WTC11 (cell line): ENCODE measurements at regions not wholly inside any gene's neighbourhood (a gene's known extent, or its start where the extent isn't known, plus 50 kb on each side); places are given as distances from the start of the nearest gene placed in this dataset.

Source experiments
- ATAC-seq: fragments of 200-7000 bp; cut with Tn5 transposase; 2 replicates; pipeline ENCODE4 v1.10.0; 2021; ENCODE audit warnings: mild to moderate bottlenecking, moderate library complexity
- CTCF ChIA-PET: fragments of 300-600 bp; sonication (Branson Sonifier 250); formaldehyde crosslinking; loops from one replicate; lab custom pipeline; 2021; ENCODE audit warnings: antibody characterized with exemption; lab: Charles Lee
- POLR2A ChIA-PET: fragments of 350-600 bp; sonication (Branson Sonifier 250); formaldehyde crosslinking; loops from one replicate; lab custom pipeline; 2021; ENCODE audit warnings: antibody characterized with exemption; lab: Charles Lee
- DNase-seq: peaks from one replicate; pipeline ENCODE4 v3.0.0; 2021; ENCODE audit warnings: low spot score
- H3K27ac Mint-ChIP-seq: 2 replicates; pipeline ENCODE4 v1.8.0; 2021; ENCODE audit warnings: mixed read lengths
- H3K27me3 Mint-ChIP-seq: 2 replicates; pipeline ENCODE4 v1.8.0; 2021; ENCODE audit warnings: low read depth, mild to moderate bottlenecking, moderate library complexity, mixed read lengths
- H3K36me3 Mint-ChIP-seq: 2 replicates; pipeline ENCODE4 v1.8.0; 2021; ENCODE audit warnings: mixed read lengths
- H3K4me1 Mint-ChIP-seq: 2 replicates; pipeline ENCODE4 v1.8.0; 2022; ENCODE audit warnings: mixed read lengths
- H3K4me3 Mint-ChIP-seq: 2 replicates; pipeline ENCODE4 v1.8.0; 2021; ENCODE audit warnings: mild to moderate bottlenecking, moderate library complexity, mixed read lengths
- H3K9me3 Mint-ChIP-seq: 2 replicates; pipeline ENCODE4 v1.8.0; 2021; ENCODE audit warnings: mixed read lengths
- ATF1 ChIP-seq: sonication (generic); formaldehyde crosslinking; IDR thresholded peaks from 2 replicates; pipeline ENCODE4 v1.8.1; 2023; ENCODE audit warnings: mild to moderate bottlenecking, moderate library complexity, missing genetic modification reagents
- CREM ChIP-seq: sonication (generic); formaldehyde crosslinking; IDR thresholded peaks from 2 replicates; pipeline ENCODE4 v1.8.1; 2022; ENCODE audit warnings: mild to moderate bottlenecking, missing genetic modification reagents, moderate library complexity
- EMX1 ChIP-seq: fragments of 250-450 bp; sonication (Bioruptor Pico); IDR thresholded peaks from 2 replicates; pipeline ENCODE4 v1.8.0; 2021; ENCODE audit warnings: mild to moderate bottlenecking
- ESRRA ChIP-seq: sonication (generic); formaldehyde crosslinking; IDR thresholded peaks from 2 replicates; pipeline ENCODE4 v1.8.1; 2022; ENCODE audit warnings: mild to moderate bottlenecking, missing genetic modification reagents, borderline replicate concordance
- ETV6 ChIP-seq: sonication (generic); formaldehyde crosslinking; IDR thresholded peaks from 2 replicates; pipeline ENCODE4 v1.8.1; 2022; ENCODE audit warnings: mild to moderate bottlenecking, missing genetic modification reagents
- FOXP4 ChIP-seq: sonication (generic); formaldehyde crosslinking; IDR thresholded peaks from 2 replicates; pipeline ENCODE4 v1.8.0; 2022; ENCODE audit warnings: mild to moderate bottlenecking, missing genetic modification reagents
- GTF2I ChIP-seq: fragments of 250-450 bp; sonication (Bioruptor Pico); conservative IDR thresholded peaks from 2 replicates; pipeline ENCODE4 v1.4.0; 2021; ENCODE audit warnings: mild to moderate bottlenecking
- JAZF1 ChIP-seq: fragments of 250-450 bp; sonication (Bioruptor Pico); IDR thresholded peaks from 2 replicates; pipeline ENCODE4 v1.9.0; 2021; ENCODE audit warnings: moderate library complexity, mild to moderate bottlenecking, inconsistent platforms
- MXD4 ChIP-seq: fragments of 250-450 bp; sonication (Bioruptor Pico); IDR thresholded peaks from 2 replicates; pipeline ENCODE4 v1.8.0; 2021; ENCODE audit warnings: mild to moderate bottlenecking, moderate library complexity, borderline replicate concordance
- NR1H2 ChIP-seq: sonication (generic); formaldehyde crosslinking; IDR thresholded peaks from 2 replicates; pipeline ENCODE4 v1.9.0; 2021; ENCODE audit warnings: mild to moderate bottlenecking, moderate library complexity, missing genetic modification reagents
- NR2C2 ChIP-seq: sonication (generic); formaldehyde crosslinking; IDR thresholded peaks from 2 replicates; pipeline ENCODE4 v1.8.0; 2022; ENCODE audit warnings: mild to moderate bottlenecking, missing genetic modification reagents
- SOX15 ChIP-seq: fragments of 250-450 bp; sonication (Bioruptor Pico); IDR thresholded peaks from 2 replicates; pipeline ENCODE4 v1.9.0; 2021; ENCODE audit warnings: mild to moderate bottlenecking
- TCF7 ChIP-seq: sonication (generic); formaldehyde crosslinking; IDR thresholded peaks from 2 replicates; pipeline ENCODE4 v1.8.0; 2022; ENCODE audit warnings: mild to moderate bottlenecking, low read depth, missing genetic modification reagents, moderate library complexity
- TEAD4 ChIP-seq: sonication (generic); formaldehyde crosslinking; IDR thresholded peaks from 2 replicates; pipeline ENCODE4 v1.8.0; 2022; ENCODE audit warnings: mild to moderate bottlenecking, missing genetic modification reagents
- ZBTB21 ChIP-seq: sonication (generic); formaldehyde crosslinking; IDR thresholded peaks from 2 replicates; pipeline ENCODE4 v1.8.1; 2023; ENCODE audit warnings: mild to moderate bottlenecking, missing genetic modification reagents, borderline replicate concordance
- ZNF121 ChIP-seq: sonication (generic); formaldehyde crosslinking; IDR thresholded peaks from 2 replicates; pipeline ENCODE4 v1.8.0; 2023; ENCODE audit warnings: missing genetic modification reagents
- ZNF219 ChIP-seq: sonication (generic); formaldehyde crosslinking; IDR thresholded peaks from 2 replicates; pipeline ENCODE4 v1.8.0; 2023; ENCODE audit warnings: missing genetic modification reagents, mild to moderate bottlenecking, borderline replicate concordance
- ZNF396 ChIP-seq: fragments of 250-450 bp; sonication (Bioruptor Pico); IDR thresholded peaks from 2 replicates; pipeline ENCODE4 v1.8.0; 2021; ENCODE audit warnings: mild to moderate bottlenecking, moderate library complexity, borderline replicate concordance
- ZNF512 ChIP-seq: sonication (generic); formaldehyde crosslinking; IDR thresholded peaks from 2 replicates; pipeline ENCODE4 v1.8.1; 2022; ENCODE audit warnings: missing genetic modification reagents, borderline replicate concordance
- TF ChIP-seq, protein P1 (sequence below): sonication (generic); formaldehyde crosslinking; IDR thresholded peaks from 2 replicates; pipeline ENCODE4 v1.8.0; 2022; ENCODE audit warnings: mild to moderate bottlenecking, missing genetic modification reagents
- TF ChIP-seq, protein P2 (sequence below): sonication (generic); formaldehyde crosslinking; IDR thresholded peaks from 2 replicates; pipeline ENCODE4 v1.8.0; 2023; ENCODE audit warnings: missing genetic modification reagents, mild to moderate bottlenecking, borderline replicate concordance
- TF ChIP-seq, protein P3 (sequence below): sonication (generic); formaldehyde crosslinking; IDR thresholded peaks from 2 replicates; pipeline ENCODE4 v1.8.1; 2022; ENCODE audit warnings: low read depth, mild to moderate bottlenecking, moderate library complexity, missing genetic modification reagents, borderline replicate concordance
- TF ChIP-seq, protein P4 (sequence below): fragments of 250-450 bp; sonication (Bioruptor Pico); IDR thresholded peaks from 2 replicates; pipeline ENCODE4 v1.9.0; 2021; ENCODE audit warnings: moderate library complexity, mild to moderate bottlenecking, inconsistent platforms, borderline replicate concordance

DNA sequence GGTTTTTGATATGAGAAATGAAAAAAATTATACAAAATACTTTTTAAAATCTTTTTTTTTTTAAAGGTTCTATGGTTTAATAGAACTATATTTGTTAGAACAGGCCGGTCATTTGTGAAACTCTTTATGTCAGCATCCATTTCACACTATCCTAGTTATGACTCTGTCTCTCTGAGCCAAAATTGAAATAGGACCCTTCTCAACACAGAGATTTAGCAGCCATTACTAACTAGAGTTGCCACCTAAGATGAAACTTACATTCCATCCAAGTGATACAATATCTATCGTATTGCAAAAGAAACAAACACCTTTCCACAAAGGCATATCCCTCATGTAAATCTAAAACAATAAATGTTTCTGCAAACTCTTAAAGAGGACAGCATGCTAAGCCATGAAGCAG is 249.8 kb downstream of the CDH11 start (continued):
- no peak for TF ChIP-seq ZNF512 (CRISPR knock-in tag)
- TF ChIP-seq, protein P1, sequence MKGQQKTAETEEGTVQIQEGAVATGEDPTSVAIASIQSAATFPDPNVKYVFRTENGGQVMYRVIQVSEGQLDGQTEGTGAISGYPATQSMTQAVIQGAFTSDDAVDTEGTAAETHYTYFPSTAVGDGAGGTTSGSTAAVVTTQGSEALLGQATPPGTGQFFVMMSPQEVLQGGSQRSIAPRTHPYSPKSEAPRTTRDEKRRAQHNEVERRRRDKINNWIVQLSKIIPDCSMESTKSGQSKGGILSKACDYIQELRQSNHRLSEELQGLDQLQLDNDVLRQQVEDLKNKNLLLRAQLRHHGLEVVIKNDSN (CRISPR knock-in tag): no peak
- TF ChIP-seq, all 79 proteins: peak for 0

- ATAC-seq: no peak
- CTCF ChIA-PET: no interaction called here
- no peak for DNase-seq
- Mint-ChIP-seq H3K27me3 (no peaks in the 10 kb centered on the region), H3K4me3 (no peak overlapping the region), H3K27ac (no peak overlapping the region), H3K36me3 (no peaks in the 10 kb centered on the region), H3K9me3 (no peaks in the 10 kb centered on the region), H3K4me1 (no peaks in the 10 kb centered on the region)
- TF ChIP-seq JAZF1: no peak
- TF ChIP-seq ZNF219 (CRISPR knock-in tag): no peak
- TF ChIP-seq, protein P2, sequence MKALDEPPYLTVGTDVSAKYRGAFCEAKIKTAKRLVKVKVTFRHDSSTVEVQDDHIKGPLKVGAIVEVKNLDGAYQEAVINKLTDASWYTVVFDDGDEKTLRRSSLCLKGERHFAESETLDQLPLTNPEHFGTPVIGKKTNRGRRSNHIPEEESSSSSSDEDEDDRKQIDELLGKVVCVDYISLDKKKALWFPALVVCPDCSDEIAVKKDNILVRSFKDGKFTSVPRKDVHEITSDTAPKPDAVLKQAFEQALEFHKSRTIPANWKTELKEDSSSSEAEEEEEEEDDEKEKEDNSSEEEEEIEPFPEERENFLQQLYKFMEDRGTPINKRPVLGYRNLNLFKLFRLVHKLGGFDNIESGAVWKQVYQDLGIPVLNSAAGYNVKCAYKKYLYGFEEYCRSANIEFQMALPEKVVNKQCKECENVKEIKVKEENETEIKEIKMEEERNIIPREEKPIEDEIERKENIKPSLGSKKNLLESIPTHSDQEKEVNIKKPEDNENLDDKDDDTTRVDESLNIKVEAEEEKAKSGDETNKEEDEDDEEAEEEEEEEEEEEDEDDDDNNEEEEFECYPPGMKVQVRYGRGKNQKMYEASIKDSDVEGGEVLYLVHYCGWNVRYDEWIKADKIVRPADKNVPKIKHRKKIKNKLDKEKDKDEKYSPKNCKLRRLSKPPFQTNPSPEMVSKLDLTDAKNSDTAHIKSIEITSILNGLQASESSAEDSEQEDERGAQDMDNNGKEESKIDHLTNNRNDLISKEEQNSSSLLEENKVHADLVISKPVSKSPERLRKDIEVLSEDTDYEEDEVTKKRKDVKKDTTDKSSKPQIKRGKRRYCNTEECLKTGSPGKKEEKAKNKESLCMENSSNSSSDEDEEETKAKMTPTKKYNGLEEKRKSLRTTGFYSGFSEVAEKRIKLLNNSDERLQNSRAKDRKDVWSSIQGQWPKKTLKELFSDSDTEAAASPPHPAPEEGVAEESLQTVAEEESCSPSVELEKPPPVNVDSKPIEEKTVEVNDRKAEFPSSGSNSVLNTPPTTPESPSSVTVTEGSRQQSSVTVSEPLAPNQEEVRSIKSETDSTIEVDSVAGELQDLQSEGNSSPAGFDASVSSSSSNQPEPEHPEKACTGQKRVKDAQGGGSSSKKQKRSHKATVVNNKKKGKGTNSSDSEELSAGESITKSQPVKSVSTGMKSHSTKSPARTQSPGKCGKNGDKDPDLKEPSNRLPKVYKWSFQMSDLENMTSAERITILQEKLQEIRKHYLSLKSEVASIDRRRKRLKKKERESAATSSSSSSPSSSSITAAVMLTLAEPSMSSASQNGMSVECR: no peak
- TF ChIP-seq MXD4: no peak
- no peak for TF ChIP-seq SOX15
- no peak for TF ChIP-seq ZBTB21 (CRISPR knock-in tag)
- TF ChIP-seq TCF7 (CRISPR knock-in tag): no peak
- TF ChIP-seq, protein P3, sequence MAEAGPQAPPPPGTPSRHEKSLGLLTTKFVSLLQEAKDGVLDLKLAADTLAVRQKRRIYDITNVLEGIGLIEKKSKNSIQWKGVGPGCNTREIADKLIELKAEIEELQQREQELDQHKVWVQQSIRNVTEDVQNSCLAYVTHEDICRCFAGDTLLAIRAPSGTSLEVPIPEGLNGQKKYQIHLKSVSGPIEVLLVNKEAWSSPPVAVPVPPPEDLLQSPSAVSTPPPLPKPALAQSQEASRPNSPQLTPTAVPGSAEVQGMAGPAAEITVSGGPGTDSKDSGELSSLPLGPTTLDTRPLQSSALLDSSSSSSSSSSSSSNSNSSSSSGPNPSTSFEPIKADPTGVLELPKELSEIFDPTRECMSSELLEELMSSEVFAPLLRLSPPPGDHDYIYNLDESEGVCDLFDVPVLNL: no peak
- no peak for TF ChIP-seq NR1H2
- POLR2A ChIA-PET: no interaction called here
Measured at GRCh38 chr16:64870859-64871258, 251.0 kb downstream of the CDH11 start.

DNA sequence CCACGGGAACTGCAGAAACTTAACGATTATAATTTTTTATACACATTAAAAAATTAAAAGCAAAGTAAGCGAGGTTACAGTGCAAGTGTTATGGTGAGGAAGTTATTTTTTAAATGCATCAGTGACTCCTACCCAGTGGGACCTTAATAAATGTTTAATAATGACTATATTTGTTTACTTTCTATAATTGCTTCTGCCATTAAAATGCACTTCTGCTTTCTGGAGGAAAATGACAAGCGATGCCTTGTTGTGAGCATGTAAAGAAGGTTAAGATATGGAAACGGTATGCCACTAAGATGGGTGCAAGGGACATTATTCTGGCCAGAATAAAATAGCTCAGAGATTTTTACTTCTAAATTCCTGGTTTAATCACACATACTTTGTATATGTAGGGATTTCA is 252.1 kb downstream of the CDH11 start:
- ATAC-seq (no peak), DNase-seq (no peak)
- POLR2A ChIA-PET: no interaction called here
- Mint-ChIP-seq H3K4me1 (no peaks in the 10 kb centered on the region), H3K9me3 (no peaks in the 10 kb centered on the region), H3K4me3 (no peak overlapping the region), H3K36me3 (no peaks in the 10 kb centered on the region), H3K27me3 (no peaks in the 10 kb centered on the region), H3K27ac (no peak overlapping the region)
- CTCF ChIA-PET: no interaction called here
- TF ChIP-seq EMX1 (CRISPR knock-in tag) (no peak), ZNF121 (CRISPR knock-in tag) (no peak), ZNF396 (CRISPR knock-in tag) (no peak), TEAD4 (no peak), ETV6 (CRISPR knock-in tag) (no peak), ATF1 (no peak), GTF2I (CRISPR knock-in tag) (no peak), CREM (CRISPR knock-in tag) (no peak), ESRRA (CRISPR knock-in tag) (no peak), FOXP4 (no peak), NR2C2 (CRISPR knock-in tag) (no peak)
- TF ChIP-seq, protein P4, sequence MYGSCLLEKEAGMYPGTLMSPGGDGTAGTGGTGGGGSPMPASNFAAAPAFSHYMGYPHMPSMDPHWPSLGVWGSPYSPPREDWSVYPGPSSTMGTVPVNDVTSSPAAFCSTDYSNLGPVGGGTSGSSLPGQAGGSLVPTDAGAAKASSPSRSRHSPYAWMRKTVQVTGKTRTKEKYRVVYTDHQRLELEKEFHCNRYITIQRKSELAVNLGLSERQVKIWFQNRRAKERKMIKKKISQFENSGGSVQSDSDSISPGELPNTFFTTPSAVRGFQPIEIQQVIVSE (CRISPR knock-in tag): no peak
